ENCODE measurements at regions not wholly inside any gene's neighbourhood (a gene's known extent, or its start where the extent isn't known, plus 50 kb on each side); places are given as distances from the start of the nearest gene placed in this dataset.

DNA sequence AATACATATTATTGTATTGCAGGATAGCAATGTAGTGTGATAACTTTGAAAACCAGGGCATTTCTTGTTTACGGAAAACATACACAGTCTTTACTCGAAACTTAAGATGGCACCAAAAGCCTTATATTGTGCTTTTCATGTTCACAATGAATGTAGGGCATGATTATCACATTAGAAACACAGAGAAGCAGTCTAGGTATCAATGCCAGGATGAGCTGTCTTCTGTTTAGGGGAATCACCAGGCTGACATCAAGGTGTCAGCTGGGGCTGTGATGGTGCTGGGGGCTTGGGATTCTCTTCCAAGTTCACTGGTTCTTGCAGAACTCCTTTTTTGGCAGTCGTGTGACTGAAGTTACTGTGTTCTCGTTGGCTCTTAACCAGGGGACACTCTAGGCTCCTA, 1067.3 kb downstream of the FLRT2 start:
- no peak for TF ChIP-seq CTCF (IDR thresholded peaks at IDR 0.05)
- TF ChIP-seq POLR2A (IDR thresholded peaks at IDR 0.05), result no peak
